Gastrocnemius medialis (tissue), 4 donors: ENCODE measurements at regions not wholly inside any gene's neighbourhood (a gene's known extent, or its start where the extent isn't known, plus 50 kb on each side); places are given as distances from the start of the nearest gene placed in this dataset.

Experiments
- ATAC-seq, 2 donors: fragments of 150-250 bp; one replicate each; pipeline ENCODE4 v1.9.1; 2016
- DNase-seq, 2 donors: peaks; one replicate each; pipeline ENCODE4 v3.0.0-alpha.2; 2019
- H3K27ac ChIP-seq, 4 donors: fragments of 200-600 bp; sonication (generic); 1 replicate in 1 of 4; 2 replicates in 3 of 4; pipeline ENCODE4 v1.5.1; 2016 to 2018; ENCODE audit warnings: mild to moderate bottlenecking in 2 of 4, moderate library complexity in 1 of 4
- H3K27me3 ChIP-seq, 3 donors: fragments of 200-600 bp; sonication (generic) in 2 of 3; 1 replicate in 1 of 3; 2 replicates in 2 of 3; pipeline versions ENCODE4 v1.5.1 to v1.6.0; 2016 to 2019; ENCODE audit warnings: mild to moderate bottlenecking in 1 of 3, moderate library complexity in 1 of 3
- H3K36me3 ChIP-seq, 2 donors: fragments of 200-600 bp; sonication (generic) in 1 of 2; one replicate each; pipeline ENCODE4 v1.5.1; 2017 to 2018
- H3K4me1 ChIP-seq, 2 donors: fragments of 200-600 bp; sonication (generic) in 1 of 2; one replicate each; pipeline ENCODE4 v1.5.1; 2016 to 2017; ENCODE audit warnings: mild to moderate bottlenecking in 2 of 2
- H3K4me3 ChIP-seq, 4 donors: fragments of 200-600 bp; sonication (generic) in 3 of 4; 1 replicate in 1 of 4; 2 replicates in 3 of 4; pipeline ENCODE4 v1.5.1; 2016 to 2019; ENCODE audit warnings: mild to moderate bottlenecking in 2 of 4
- H3K9me3 ChIP-seq, 3 donors: fragments of 200-600 bp; sonication (generic) in 2 of 3; 1 replicate in 1 of 3; 2 replicates in 2 of 3; pipeline ENCODE4 v1.5.1; 2016 to 2019
- CTCF ChIP-seq, 5 experiments: fragments of 450-650 bp in 3 of 5; fragments of 200-600 bp in 2 of 5; sonication (generic) in 2 of 5; IDR thresholded peaks in 4 of 5; conservative IDR thresholded peaks in 1 of 5; 1 replicate in 4 of 5; 2 replicates in 1 of 5; pipeline ENCODE4 v1.5.1; 2016 to 2019; ENCODE audit warnings: antibody characterized with exemption in 5 of 5, mild to moderate bottlenecking in 3 of 5, moderate library complexity in 3 of 5
- POLR2A ChIP-seq, 2 donors: fragments of 450-650 bp; IDR thresholded peaks; one replicate each; pipeline ENCODE4 v1.6.1; 2017; ENCODE audit warnings: antibody characterized with exemption in 2 of 2, mild to moderate bottlenecking in 2 of 2, moderate library complexity in 2 of 2
- in situ Hi-C, 4 donors: fragments of 200-750 bp; cut with MboI; loops; one replicate each; pipeline versions ENCODE4 v1.15.0 to v1.8.0; 2017; ENCODE audit warnings: low sequenced_read_pairs in 4 of 4
- intact Hi-C: fragments of 100-400 bp; cut with DNase I; formaldehyde crosslinking; loops from one replicate; pipeline ENCODE4 v1.15.1; 2023; ENCODE audit warnings: low total_unique reads

DNA sequence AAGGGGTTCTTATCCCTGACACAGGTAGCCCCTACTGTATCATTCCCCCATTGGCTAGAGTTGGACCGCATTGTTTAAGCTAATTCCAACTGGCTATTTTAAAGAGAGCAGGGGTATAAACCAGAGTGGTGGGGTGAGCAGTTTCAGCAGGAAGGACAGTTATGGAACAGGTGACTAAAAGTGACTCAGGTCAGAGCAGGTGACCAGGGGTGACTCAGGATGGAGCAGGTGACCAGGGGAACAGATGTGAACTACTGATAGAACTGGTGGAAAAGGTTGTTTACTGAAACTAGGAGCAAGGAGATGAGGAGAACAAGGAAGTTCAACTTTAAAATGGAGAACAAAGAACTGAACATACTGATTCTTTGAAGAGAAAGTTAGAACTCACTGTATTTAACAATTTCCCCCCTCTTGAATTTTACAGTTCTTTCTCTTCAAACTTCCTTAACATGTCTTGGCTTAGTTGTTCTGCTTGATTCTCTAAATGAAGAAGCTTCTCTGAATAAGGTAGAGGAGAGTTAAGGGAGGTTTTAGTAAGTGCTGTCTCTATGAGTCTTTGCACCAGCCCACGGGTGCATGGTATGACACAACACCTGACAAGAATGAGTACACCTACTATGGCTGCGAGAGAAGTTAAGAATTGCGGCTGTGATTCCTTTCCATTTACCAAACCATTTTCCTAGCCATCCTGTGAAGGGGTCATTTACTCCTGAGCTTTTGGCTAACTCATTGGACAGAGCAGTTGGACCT lies 83.4 kb upstream of the WNT7A start:
- ATAC-seq (no peak), DNase-seq (no peak)
- no peak overlapping the region for H3K27ac ChIP-seq
- H3K4me3 ChIP-seq, result no peak overlapping the region
- no peaks in the 10 kb centered on the region for H3K27me3 ChIP-seq
- in situ Hi-C loops, result no loop called here
- intact Hi-C loops, result no loop called here
- no peaks in the 10 kb centered on the region for H3K36me3 ChIP-seq
- TF ChIP-seq CTCF (IDR thresholded peaks at IDR 0.05 in 4 of 5, conservative IDR thresholded peaks at IDR 0.05 in 1 of 5) (no peak), POLR2A (IDR thresholded peaks at IDR 0.05) (no peak)
- no peaks in the 10 kb centered on the region for H3K9me3 ChIP-seq
- H3K4me1 ChIP-seq, result no peaks in the 10 kb centered on the region

DNA sequence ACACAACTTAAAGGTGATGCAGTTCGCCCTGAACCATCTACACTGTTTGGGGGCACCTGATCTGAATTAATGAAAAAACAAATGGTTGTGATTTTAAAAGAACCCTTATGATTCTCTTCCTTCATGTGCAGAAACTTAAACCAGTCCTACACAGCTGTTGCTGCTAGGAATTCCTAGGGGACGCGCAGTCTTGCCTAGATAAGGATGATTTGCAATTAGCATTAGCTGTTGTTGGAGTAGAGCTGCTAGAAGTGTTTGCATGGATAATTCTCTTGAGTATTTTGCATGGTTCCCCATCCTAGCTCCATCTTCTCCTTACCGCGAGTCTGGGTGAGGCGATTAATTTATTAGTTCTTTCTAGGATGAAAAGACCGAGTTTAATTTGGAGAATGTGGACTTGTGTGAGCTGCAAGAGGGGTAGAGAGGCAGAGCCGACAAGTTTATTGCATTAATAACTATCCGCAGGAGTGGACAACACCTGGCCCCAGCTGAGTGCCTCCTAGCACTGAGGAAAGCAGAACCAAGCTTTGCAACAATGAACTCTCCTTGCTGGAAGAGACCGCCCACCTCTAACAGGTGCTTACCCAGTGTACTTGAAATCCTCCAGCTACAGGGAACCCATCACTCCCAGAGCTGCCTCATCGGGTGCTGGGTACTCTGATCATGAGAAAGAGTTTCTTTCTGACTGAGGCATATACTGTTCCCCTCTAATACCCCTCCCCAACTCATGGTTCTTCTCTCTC lies 75.0 kb upstream of the WNT7A start:
- H3K36me3 ChIP-seq, result no peaks in the 10 kb centered on the region
- H3K4me1 ChIP-seq, result no peaks in the 10 kb centered on the region
- H3K27me3 ChIP-seq, result no peaks in the 10 kb centered on the region
- intact Hi-C loops (no loop called here), in situ Hi-C loops (no loop called here)
- no peak for DNase-seq
- no peak overlapping the region for H3K27ac ChIP-seq
- H3K9me3 ChIP-seq, result no peaks in the 10 kb centered on the region
- ATAC-seq, result no peak
- no peak overlapping the region for H3K4me3 ChIP-seq
- TF ChIP-seq CTCF (IDR thresholded peaks at IDR 0.05 in 4 of 5, conservative IDR thresholded peaks at IDR 0.05 in 1 of 5) (no peak), POLR2A (IDR thresholded peaks at IDR 0.05) (no peak)

DNA sequence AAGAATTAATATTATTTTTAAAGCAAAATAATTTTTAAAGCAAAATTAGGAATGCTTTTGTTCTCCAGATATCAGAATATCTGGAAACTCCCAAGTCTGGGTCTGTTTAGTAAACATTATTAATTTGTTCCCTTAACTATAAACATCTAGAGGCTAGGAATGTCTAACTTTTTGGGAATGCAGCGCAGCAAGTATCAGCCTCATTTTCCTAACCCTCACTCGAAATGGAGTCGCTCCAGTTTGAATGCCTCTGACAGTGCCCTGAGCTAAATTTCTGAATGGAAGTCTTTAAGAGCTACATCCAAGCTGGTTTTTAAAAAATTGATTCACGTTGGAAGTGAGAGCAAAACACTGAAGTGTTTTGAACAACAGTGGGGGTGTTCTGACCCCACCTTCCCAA lies 74.4 kb upstream of the WNT7A start:
- intact Hi-C loops (no loop called here), in situ Hi-C loops (no loop called here)
- DNase-seq (no peak), ATAC-seq (no peak)
- Histone ChIP-seq H3K4me1 (no peaks in the 10 kb centered on the region), H3K36me3 (no peaks in the 10 kb centered on the region), H3K9me3 (no peaks in the 10 kb centered on the region), H3K4me3 (no peak overlapping the region), H3K27me3 (no peaks in the 10 kb centered on the region), H3K27ac (no peak overlapping the region)
- TF ChIP-seq POLR2A (IDR thresholded peaks at IDR 0.05), result no peak
- no peak for TF ChIP-seq CTCF (IDR thresholded peaks at IDR 0.05 in 4 of 5, conservative IDR thresholded peaks at IDR 0.05 in 1 of 5)

DNA sequence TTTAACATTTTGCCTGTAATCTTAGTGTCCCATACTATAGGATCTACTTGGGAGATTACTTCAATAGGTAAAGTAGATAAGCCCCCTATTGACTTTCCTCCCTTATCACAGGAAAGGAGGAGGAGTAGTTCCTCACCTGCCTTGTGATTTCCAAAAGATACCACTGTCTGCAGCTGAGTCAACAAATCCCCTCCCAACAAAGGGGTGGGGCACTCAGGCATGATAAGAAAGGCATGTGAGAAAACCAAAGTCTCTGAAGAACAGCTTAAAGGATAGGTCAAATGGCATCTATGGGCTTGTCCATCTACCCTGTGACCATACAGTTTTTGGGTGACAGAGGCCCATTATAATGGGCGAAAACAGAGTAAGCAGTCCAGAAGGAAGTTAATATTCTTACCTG lies 71.3 kb upstream of the WNT7A start:
- Histone ChIP-seq H3K4me1 (no peaks in the 10 kb centered on the region), H3K9me3 (no peaks in the 10 kb centered on the region), H3K27ac (no peak overlapping the region), H3K36me3 (no peaks in the 10 kb centered on the region), H3K4me3 (no peak overlapping the region), H3K27me3 (no peaks in the 10 kb centered on the region)
- intact Hi-C loops, result no loop called here
- in situ Hi-C loops, result no loop called here
- DNase-seq (no peak), ATAC-seq (no peak)
- TF ChIP-seq CTCF (IDR thresholded peaks at IDR 0.05 in 4 of 5, conservative IDR thresholded peaks at IDR 0.05 in 1 of 5), result no peak
- no peak for TF ChIP-seq POLR2A (IDR thresholded peaks at IDR 0.05)
